ENCODE measurements at regions not wholly inside any gene's neighbourhood (a gene's known extent, or its start where the extent isn't known, plus 50 kb on each side); places are given as distances from the start of the nearest gene placed in this dataset.

DNA sequence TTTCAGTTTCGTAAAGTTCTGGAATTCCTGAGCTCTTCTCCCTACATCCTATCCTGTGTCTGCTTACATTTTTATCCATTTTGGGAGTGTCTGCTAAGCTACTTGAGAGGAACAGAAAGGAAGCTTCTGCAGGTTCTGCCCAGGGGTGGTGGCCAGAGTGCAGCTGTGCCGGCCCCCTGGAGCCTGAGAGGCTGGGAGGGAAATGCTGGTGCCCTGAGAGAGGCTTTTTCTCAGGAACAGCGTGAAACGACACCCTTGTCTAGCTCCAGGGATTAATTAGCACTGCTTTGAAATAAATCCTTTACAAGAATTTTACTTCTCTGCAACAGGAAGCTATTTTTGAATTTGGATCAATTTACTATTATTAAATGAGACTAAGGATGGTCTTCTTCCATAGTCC, 165.4 kb downstream of the SLC15A5 start:
- FAIRE-seq: no peak
- no peak overlapping the region for H3K4me3 ChIP-seq (replicated peaks in 1 of 3; ENCODE audit: insufficient read depth in 1 of 3, low read depth in 1 of 3, low read length in 3 of 3)
- no peak overlapping the region for H3K4me2 ChIP-seq (ENCODE audit: insufficient read depth, low read length)
- no peaks in the 10 kb centered on the region for H3K9me1 ChIP-seq (replicated peaks; ENCODE audit: control insufficient read depth, extremely low read depth, insufficient read depth, low read length)
- H4K20me1 ChIP-seq (replicated peaks; ENCODE audit: control insufficient read depth, extremely low read depth, insufficient read depth, low read length): no peaks in the 10 kb centered on the region
- dilution Hi-C loops (cut with MboI; ENCODE audit: extremely low pct_ligation_motif_present, low sequenced_read_pairs): no loop called here
- H3K27me3 ChIP-seq (ENCODE audit: control insufficient read depth in 2 of 2, insufficient read depth in 2 of 2, low read length in 2 of 2): no peaks in the 10 kb centered on the region
- TF ChIP-seq MYC (IDR thresholded peaks at IDR 0.05; ENCODE audit: low read depth, low read length): no peak
- no peak for TF ChIP-seq POLR2AphosphoS5 (IDR thresholded peaks at IDR 0.05; ENCODE audit: insufficient read depth, low read depth, low read length)
- TF ChIP-seq POLR2A (IDR thresholded peaks at IDR 0.05; ENCODE audit: low read depth, low read length): no peak
- TF ChIP-seq JUN (IDR thresholded peaks at IDR 0.05; ENCODE audit: borderline replicate concordance, insufficient read depth, insufficient read length, low read depth): no peak
- TF ChIP-seq FOS (IDR thresholded peaks at IDR 0.05; ENCODE audit: borderline replicate concordance, insufficient read depth, low read length): no peak
- TF ChIP-seq GATA2 (IDR thresholded peaks at IDR 0.05; ENCODE audit: insufficient read depth, insufficient read length, low read depth, low read length): no peak
- TF ChIP-seq, protein P1, sequence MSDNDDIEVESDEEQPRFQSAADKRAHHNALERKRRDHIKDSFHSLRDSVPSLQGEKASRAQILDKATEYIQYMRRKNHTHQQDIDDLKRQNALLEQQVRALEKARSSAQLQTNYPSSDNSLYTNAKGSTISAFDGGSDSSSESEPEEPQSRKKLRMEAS (IDR thresholded peaks at IDR 0.05; ENCODE audit: insufficient read depth, insufficient read length): no peak
- no peak for TF ChIP-seq EZH2 (IDR thresholded peaks at IDR 0.05; ENCODE audit: borderline replicate concordance, low read depth, low read length, severe bottlenecking)
- TF ChIP-seq, protein P2, sequence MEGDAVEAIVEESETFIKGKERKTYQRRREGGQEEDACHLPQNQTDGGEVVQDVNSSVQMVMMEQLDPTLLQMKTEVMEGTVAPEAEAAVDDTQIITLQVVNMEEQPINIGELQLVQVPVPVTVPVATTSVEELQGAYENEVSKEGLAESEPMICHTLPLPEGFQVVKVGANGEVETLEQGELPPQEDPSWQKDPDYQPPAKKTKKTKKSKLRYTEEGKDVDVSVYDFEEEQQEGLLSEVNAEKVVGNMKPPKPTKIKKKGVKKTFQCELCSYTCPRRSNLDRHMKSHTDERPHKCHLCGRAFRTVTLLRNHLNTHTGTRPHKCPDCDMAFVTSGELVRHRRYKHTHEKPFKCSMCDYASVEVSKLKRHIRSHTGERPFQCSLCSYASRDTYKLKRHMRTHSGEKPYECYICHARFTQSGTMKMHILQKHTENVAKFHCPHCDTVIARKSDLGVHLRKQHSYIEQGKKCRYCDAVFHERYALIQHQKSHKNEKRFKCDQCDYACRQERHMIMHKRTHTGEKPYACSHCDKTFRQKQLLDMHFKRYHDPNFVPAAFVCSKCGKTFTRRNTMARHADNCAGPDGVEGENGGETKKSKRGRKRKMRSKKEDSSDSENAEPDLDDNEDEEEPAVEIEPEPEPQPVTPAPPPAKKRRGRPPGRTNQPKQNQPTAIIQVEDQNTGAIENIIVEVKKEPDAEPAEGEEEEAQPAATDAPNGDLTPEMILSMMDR (IDR thresholded peaks at IDR 0.05; ENCODE audit: extremely low read depth in 1 of 2, insufficient read depth in 1 of 2, low read depth in 1 of 2, low read length in 2 of 2): no peak
- BruUV-seq (replicated peaks): no TSS peak
- no peaks in the 10 kb centered on the region for H3K4me1 ChIP-seq (ENCODE audit: control insufficient read depth, extremely low read depth, insufficient read depth, low read length)
- intact Hi-C loops (cut with micrococcal nuclease): no loop called here
- POLR2A ChIA-PET: no interaction called here
- H3K36me3 ChIP-seq (ENCODE audit: control insufficient read depth in 2 of 2, extremely low read depth in 1 of 2, insufficient read depth in 2 of 2, low read length in 2 of 2): no peaks in the 10 kb centered on the region
- CTCF ChIA-PET: interaction anchor here (1.0 kb wide), 1 partner anchor 35 kb away, joined by 3 read pairs; no protein-coding TSS in a partner anchor
- H3K79me2 ChIP-seq (ENCODE audit: control insufficient read depth, insufficient read depth, low read length): no peaks in the 10 kb centered on the region
- H3K9me3 ChIP-seq (replicated peaks; ENCODE audit: control insufficient read depth, insufficient read depth, low read length): no peaks in the 10 kb centered on the region
- no peak overlapping the region for H3K9ac ChIP-seq (replicated peaks; ENCODE audit: extremely low read depth, insufficient read depth, low read length)
- no peak for DNase-seq (ENCODE audit: low read depth, low spot score)
- H2AFZ ChIP-seq (ENCODE audit: low read depth, low read length): no peak overlapping the region
- H3K27ac ChIP-seq (ENCODE audit: insufficient read depth, low read depth, low read length): no peak overlapping the region
